HEK293T (cell line): ENCODE measurements at regions not wholly inside any gene's neighbourhood (a gene's known extent, or its start where the extent isn't known, plus 50 kb on each side); places are given as distances from the start of the nearest gene placed in this dataset.

Experiments used
- FOXM1 ChIP-seq: fragments of 450-650 bp; IDR thresholded peaks from 2 replicates; pipeline ENCODE4 v1.6.1; 2017; ENCODE audit warnings: mild to moderate bottlenecking, borderline replicate concordance
- HDGF ChIP-seq: fragments of 450-650 bp; IDR thresholded peaks from 2 replicates; pipeline ENCODE4 v1.6.1; 2017; ENCODE audit warnings: antibody characterized with exemption, borderline replicate concordance
- SP1 ChIP-seq: fragments of 450-650 bp; IDR thresholded peaks from 2 replicates; pipeline ENCODE4 v1.6.1; 2017
- SUZ12 ChIP-seq: fragments of 450-650 bp; IDR thresholded peaks from 2 replicates; pipeline ENCODE4 v1.6.1; 2016; ENCODE audit warnings: mild to moderate bottlenecking
- ZNF384 ChIP-seq: fragments of 450-650 bp; IDR thresholded peaks from 2 replicates; pipeline ENCODE4 v1.6.1; 2016

- TF ChIP-seq ZNF384 (no peak), FOXM1 (no peak), SUZ12 (no peak), SP1 (no peak), HDGF (no peak)
Observed at GRCh38 chr1:13948396-13948795, 248.4 kb downstream of the PRDM2 start.
